ENCODE measurements at regions not wholly inside any gene's neighbourhood (a gene's known extent, or its start where the extent isn't known, plus 50 kb on each side); places are given as distances from the start of the nearest gene placed in this dataset.

GRCh38 chr15:66932634-66933024, 132.8 kb upstream of the SMAD3 start:
- H3K4me3 Mint-ChIP-seq = no peak overlapping the region
- Histone ChIP-seq H3K36me3 (ENCODE audit: insufficient read depth) (no peaks in the 10 kb centered on the region), H4K20me1 (replicated peaks; ENCODE audit: insufficient read depth) (no peaks in the 10 kb centered on the region), H3K27ac (ENCODE audit: low read depth) (no peak overlapping the region), H3F3A (replicated peaks; ENCODE audit: low read depth) (no peaks in the 10 kb centered on the region; the same call in 1 of the 2 replicates), H3K9me2 (ENCODE audit: insufficient read depth) (no peaks in the 10 kb centered on the region), H3K79me2 (replicated peaks; ENCODE audit: insufficient read depth) (no peaks in the 10 kb centered on the region), H3K4me2 (no peak overlapping the region), H3K27me3 (ENCODE audit: insufficient read depth) (no peaks in the 10 kb centered on the region), H3K4me3 (no peak overlapping the region), H3K4me1 (ENCODE audit: insufficient read depth) (peaks cover 18% of the 10 kb centered on the region; the same call in 1 of the 2 replicates), H2AFZ (no peak overlapping the region)
- peaks cover 38% of the 10 kb centered on the region for H3K9me3 Mint-ChIP-seq
- ATAC-seq (no peak), DNase-seq (ENCODE audit: low spot score) (no peak)
- no peak for TF ChIP-seq NANOG (IDR thresholded peaks at IDR 0.05; ENCODE audit: borderline replicate concordance)
- peaks cover 5% of the 10 kb centered on the region for H3K27me3 Mint-ChIP-seq (ENCODE audit: insufficient read depth, low read depth, poor library complexity)
- H3K4me1 Mint-ChIP-seq = peaks cover 21% of the 10 kb centered on the region
- H3K36me3 Mint-ChIP-seq (ENCODE audit: low read depth) = peaks cover 28% of the 10 kb centered on the region
- peak overlapping the region; percentile 51; the same call in 1 of the 2 replicates for H3K27ac Mint-ChIP-seq

- Histone ChIP-seq H3K4me1 (ENCODE audit: insufficient read depth) (peaks cover 12% of the 10 kb centered on the region; the same call in 1 of the 2 replicates), H2AFZ (no peak overlapping the region), H3F3A (replicated peaks; ENCODE audit: low read depth) (no peaks in the 10 kb centered on the region; the same call in 1 of the 2 replicates), H3K36me3 (ENCODE audit: insufficient read depth) (no peaks in the 10 kb centered on the region), H3K9me2 (ENCODE audit: insufficient read depth) (no peaks in the 10 kb centered on the region; the same call in 1 of the 2 replicates), H3K27me3 (ENCODE audit: insufficient read depth) (no peaks in the 10 kb centered on the region), H3K79me2 (replicated peaks; ENCODE audit: insufficient read depth) (no peaks in the 10 kb centered on the region), H3K4me2 (no peak overlapping the region), H4K20me1 (replicated peaks; ENCODE audit: insufficient read depth) (no peaks in the 10 kb centered on the region), H3K4me3 (no peak overlapping the region), H3K27ac (ENCODE audit: low read depth) (no peak overlapping the region)
- Mint-ChIP-seq H3K27me3 (ENCODE audit: insufficient read depth, low read depth, poor library complexity) (peaks cover 5% of the 10 kb centered on the region), H3K9me3 (peaks cover 43% of the 10 kb centered on the region), H3K27ac (no peak overlapping the region), H3K36me3 (ENCODE audit: low read depth) (peaks cover 28% of the 10 kb centered on the region), H3K4me1 (peaks cover 16% of the 10 kb centered on the region), H3K4me3 (no peak overlapping the region)
- ATAC-seq (no peak), DNase-seq (ENCODE audit: low spot score) (no peak)
- TF ChIP-seq ZNF331 (CRISPR knock-in tag; IDR thresholded peaks at IDR 0.05; ENCODE audit: low read depth) = no peak
- TF ChIP-seq POLR2AphosphoS5 (IDR thresholded peaks at IDR 0.05; ENCODE audit: low read depth) = no peak
- no peak for TF ChIP-seq STAT1 (IDR thresholded peaks at IDR 0.05; ENCODE audit: unreplicated experiment)
- TF ChIP-seq CTCF (conservative IDR thresholded peaks at IDR 0.05; ENCODE audit: low read depth in 2 of 2) = no peak
- TF ChIP-seq, protein P1, sequence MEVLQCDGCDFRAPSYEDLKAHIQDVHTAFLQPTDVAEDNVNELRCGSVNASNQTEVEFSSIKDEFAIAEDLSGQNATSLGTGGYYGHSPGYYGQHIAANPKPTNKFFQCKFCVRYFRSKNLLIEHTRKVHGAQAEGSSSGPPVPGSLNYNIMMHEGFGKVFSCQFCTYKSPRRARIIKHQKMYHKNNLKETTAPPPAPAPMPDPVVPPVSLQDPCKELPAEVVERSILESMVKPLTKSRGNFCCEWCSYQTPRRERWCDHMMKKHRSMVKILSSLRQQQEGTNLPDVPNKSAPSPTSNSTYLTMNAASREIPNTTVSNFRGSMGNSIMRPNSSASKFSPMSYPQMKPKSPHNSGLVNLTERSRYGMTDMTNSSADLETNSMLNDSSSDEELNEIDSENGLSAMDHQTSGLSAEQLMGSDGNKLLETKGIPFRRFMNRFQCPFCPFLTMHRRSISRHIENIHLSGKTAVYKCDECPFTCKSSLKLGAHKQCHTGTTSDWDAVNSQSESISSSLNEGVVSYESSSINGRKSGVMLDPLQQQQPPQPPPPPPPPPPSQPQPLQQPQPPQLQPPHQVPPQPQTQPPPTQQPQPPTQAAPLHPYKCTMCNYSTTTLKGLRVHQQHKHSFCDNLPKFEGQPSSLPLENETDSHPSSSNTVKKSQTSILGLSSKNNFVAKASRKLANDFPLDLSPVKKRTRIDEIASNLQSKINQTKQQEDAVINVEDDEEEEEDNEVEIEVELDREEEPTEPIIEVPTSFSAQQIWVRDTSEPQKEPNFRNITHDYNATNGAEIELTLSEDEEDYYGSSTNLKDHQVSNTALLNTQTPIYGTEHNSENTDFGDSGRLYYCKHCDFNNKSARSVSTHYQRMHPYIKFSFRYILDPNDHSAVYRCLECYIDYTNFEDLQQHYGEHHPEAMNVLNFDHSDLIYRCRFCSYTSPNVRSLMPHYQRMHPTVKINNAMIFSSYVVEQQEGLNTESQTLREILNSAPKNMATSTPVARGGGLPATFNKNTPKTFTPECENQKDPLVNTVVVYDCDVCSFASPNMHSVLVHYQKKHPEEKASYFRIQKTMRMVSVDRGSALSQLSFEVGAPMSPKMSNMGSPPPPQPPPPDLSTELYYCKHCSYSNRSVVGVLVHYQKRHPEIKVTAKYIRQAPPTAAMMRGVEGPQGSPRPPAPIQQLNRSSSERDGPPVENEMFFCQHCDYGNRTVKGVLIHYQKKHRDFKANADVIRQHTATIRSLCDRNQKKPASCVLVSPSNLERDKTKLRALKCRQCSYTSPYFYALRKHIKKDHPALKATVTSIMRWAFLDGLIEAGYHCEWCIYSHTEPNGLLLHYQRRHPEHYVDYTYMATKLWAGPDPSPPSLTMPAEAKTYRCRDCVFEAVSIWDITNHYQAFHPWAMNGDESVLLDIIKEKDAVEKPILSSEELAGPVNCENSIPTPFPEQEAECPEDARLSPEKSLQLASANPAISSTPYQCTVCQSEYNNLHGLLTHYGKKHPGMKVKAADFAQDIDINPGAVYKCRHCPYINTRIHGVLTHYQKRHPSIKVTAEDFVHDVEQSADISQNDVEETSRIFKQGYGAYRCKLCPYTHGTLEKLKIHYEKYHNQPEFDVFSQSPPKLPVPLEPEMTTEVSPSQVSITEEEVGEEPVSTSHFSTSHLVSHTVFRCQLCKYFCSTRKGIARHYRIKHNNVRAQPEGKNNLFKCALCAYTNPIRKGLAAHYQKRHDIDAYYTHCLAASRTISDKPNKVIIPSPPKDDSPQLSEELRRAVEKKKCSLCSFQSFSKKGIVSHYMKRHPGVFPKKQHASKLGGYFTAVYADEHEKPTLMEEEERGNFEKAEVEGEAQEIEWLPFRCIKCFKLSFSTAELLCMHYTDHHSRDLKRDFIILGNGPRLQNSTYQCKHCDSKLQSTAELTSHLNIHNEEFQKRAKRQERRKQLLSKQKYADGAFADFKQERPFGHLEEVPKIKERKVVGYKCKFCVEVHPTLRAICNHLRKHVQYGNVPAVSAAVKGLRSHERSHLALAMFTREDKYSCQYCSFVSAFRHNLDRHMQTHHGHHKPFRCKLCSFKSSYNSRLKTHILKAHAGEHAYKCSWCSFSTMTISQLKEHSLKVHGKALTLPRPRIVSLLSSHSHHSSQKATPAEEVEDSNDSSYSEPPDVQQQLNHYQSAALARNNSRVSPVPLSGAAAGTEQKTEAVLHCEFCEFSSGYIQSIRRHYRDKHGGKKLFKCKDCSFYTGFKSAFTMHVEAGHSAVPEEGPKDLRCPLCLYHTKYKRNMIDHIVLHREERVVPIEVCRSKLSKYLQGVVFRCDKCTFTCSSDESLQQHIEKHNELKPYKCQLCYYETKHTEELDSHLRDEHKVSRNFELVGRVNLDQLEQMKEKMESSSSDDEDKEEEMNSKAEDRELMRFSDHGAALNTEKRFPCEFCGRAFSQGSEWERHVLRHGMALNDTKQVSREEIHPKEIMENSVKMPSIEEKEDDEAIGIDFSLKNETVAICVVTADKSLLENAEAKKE (CRISPR knock-in tag; IDR thresholded peaks at IDR 0.05) = no peak
- no peak for TF ChIP-seq REST (IDR thresholded peaks at IDR 0.05; ENCODE audit: unreplicated experiment)
- TF ChIP-seq JUNB (IDR thresholded peaks at IDR 0.05; ENCODE audit: unreplicated experiment) = no peak
- no peak for TF ChIP-seq NANOG (IDR thresholded peaks at IDR 0.05; ENCODE audit: borderline replicate concordance)
Measured at GRCh38 chr15:66933932-66934867, 131.2 kb upstream of the SMAD3 start.

All from GM23338 (cell line).